ENCODE measurements at regions not wholly inside any gene's neighbourhood (a gene's known extent, or its start where the extent isn't known, plus 50 kb on each side); places are given as distances from the start of the nearest gene placed in this dataset.

- TF ChIP-seq CTCF (optimal IDR thresholded peaks at IDR 0.05 in 1 of 3, IDR thresholded peaks at IDR 0.05 in 1 of 3, conservative IDR thresholded peaks at IDR 0.05 in 1 of 3; ENCODE audit: extremely low read depth in 1 of 3, insufficient read depth in 2 of 3, low read length in 3 of 3), result no peak
- no peak for TF ChIP-seq EZH2 (IDR thresholded peaks at IDR 0.05; ENCODE audit: low read length)
Observed at GRCh38 chr4:66930206-66930605, 615.1 kb downstream of the CENPC start.

All from keratinocyte (primary cell).